Retinal pigment epithelial cell (primary cell): ENCODE measurements at regions not wholly inside any gene's neighbourhood (a gene's known extent, or its start where the extent isn't known, plus 50 kb on each side); places are given as distances from the start of the nearest gene placed in this dataset.

Experiments
- DNase-seq: peaks from one replicate; pipeline ENCODE4 v3.0.0-alpha.2; 2010; ENCODE audit warnings: low read depth
- H3K4me3 ChIP-seq: 2 replicates; pipeline ENCODE4 v1.5.1; 2011; ENCODE audit warnings: mild to moderate bottlenecking, low read length, control low read depth, moderate library complexity
- TF ChIP-seq, protein P1 (sequence below): conservative IDR thresholded peaks from 2 replicates; pipeline ENCODE4 v1.5.1; 2011; ENCODE audit warnings: low read depth, low read length, control low read depth, inconsistent platforms

DNA sequence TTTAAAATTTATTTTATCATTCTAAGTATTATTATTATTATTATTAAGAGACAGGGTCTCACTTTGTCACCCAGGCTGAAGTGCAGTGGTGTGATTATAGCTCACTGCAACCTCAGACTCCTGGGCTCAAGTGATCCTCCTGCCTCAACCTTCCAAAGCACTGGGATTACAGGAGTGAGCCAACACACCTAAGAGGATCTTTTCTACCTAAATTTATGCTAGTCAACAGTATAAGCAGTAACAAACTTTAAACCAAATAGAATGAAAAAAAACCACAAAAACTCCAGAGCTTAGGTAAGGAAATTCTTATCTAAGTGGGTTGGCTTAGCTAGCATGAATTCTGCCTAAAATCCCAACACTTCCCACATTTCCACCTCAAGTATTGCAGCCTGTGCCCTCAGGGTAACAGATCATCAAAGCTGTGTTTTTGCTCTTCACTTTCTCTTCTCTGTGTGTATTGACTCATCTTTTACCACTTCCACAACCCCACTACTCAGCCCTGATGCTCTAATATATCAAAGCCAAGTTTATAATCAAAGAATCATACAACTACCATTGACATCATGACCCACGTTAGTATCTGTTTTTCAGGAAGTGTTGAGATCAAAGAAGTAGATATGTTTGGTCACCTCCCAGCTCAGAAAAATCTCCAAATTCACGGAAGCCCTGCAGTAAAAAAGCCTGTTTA lies 93.7 kb upstream of the SPON1 start:
- no peak for DNase-seq
- no peak overlapping the region for H3K4me3 ChIP-seq
- TF ChIP-seq, protein P1, sequence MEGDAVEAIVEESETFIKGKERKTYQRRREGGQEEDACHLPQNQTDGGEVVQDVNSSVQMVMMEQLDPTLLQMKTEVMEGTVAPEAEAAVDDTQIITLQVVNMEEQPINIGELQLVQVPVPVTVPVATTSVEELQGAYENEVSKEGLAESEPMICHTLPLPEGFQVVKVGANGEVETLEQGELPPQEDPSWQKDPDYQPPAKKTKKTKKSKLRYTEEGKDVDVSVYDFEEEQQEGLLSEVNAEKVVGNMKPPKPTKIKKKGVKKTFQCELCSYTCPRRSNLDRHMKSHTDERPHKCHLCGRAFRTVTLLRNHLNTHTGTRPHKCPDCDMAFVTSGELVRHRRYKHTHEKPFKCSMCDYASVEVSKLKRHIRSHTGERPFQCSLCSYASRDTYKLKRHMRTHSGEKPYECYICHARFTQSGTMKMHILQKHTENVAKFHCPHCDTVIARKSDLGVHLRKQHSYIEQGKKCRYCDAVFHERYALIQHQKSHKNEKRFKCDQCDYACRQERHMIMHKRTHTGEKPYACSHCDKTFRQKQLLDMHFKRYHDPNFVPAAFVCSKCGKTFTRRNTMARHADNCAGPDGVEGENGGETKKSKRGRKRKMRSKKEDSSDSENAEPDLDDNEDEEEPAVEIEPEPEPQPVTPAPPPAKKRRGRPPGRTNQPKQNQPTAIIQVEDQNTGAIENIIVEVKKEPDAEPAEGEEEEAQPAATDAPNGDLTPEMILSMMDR, result no peak

DNA sequence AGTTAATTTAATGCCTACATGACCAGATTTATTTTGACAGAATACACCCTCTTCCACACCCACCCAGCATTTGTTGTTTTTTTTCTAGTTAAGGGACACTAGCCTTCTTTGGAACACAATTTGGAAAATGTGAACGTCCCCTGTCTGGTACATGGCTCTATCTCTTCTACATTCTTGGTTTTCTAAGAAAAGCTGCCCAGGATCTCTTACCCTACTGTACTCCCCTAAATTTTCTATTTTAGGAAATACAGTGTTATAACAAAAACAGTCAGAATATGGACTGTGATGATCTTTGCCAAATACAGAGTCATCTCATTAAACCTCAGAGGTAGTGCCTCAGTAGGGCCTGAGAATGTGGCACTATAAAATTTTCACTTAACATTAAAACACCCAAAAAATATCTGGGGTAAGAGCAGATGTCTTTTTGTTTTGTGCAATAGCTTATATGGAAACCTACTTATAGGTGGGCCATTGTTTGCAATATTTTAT lies 93.1 kb upstream of the SPON1 start:
- TF ChIP-seq, protein P1, result no peak
- H3K4me3 ChIP-seq, result no peak overlapping the region
- DNase-seq, result no peak

DNA sequence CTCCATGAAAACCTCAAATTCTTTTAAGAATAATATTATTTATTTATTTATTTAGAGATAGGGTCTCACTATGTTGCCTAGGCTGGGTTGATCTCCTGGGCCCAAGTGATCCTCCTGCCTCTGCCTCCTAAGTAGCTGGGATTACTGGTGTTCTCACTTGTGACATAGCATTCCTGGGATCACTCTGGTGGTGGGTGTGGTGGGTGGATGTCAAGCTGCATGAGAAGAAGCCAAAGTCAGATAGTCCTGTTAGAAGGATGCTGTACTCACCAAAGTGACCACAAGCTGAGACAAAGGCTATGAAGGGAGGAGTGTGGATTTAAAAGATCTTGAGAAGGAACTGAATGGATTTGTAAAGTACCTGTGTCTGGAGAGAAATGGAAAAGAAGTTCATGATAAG lies 87.9 kb upstream of the SPON1 start:
- no peak for DNase-seq
- H3K4me3 ChIP-seq, result no peak overlapping the region
- TF ChIP-seq, protein P1, result no peak

DNA sequence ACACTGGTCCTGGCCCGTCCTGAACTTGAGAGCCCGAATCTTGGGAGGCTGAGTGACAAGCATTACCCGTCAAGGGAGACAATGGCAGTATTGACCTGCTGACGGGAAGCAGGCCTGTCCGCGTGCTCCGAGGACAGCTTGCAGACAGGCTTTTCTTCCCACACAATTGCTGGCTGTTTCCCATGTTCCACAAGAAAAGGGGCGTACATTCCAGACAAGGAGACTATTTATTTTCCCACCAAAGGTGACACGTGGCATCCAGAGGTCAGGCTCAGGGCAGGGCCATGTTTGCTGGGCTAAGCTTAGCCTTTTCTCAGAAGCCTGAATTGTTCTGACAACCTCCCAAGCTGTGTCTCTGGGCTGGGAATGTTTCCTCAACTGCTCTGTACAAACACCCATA lies 86.9 kb upstream of the SPON1 start:
- no peak overlapping the region for H3K4me3 ChIP-seq
- no peak for DNase-seq
- TF ChIP-seq, protein P1, result no peak

DNA sequence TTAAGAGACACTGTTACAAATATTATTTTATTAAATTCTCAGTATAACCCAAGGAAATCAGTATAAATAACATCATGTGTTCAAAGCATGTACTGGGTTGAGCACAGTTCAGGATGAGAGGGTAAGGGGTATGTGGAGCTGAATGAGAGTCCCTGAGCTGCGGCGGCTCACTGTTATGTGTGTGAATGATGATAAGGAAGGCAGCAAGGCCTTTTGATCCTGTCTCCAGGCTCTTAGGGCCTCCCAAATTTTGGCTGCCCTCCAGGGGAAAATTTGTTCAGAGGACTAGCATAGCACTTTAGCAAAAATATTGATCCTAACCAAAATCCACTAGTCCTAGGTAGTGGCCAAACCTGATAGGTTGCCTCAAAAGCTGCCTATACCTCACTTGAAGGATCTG lies 86.1 kb upstream of the SPON1 start:
- no peak for DNase-seq
- no peak overlapping the region for H3K4me3 ChIP-seq
- TF ChIP-seq, protein P1, result no peak

DNA sequence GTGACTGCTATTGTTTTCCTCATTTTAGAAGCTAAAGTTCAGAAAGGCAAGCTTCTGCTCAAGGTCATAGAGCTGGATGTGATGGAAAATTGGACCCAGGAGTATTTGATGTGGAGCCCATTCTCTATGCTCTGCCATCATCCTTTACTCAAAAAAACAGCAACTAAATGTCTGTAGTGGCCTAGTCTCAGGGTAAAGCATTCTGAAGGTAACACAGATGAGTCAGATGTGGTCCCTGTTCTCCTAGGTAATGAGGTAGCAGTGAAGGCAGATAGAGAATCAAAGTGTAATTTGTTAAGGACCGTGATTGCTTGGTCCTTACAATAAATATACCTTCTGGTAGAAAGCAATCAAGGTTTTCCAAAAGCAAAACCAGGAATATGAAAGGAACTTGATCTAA lies 84.4 kb upstream of the SPON1 start:
- TF ChIP-seq, protein P1, result no peak
- H3K4me3 ChIP-seq, result no peak overlapping the region
- DNase-seq, result no peak

DNA sequence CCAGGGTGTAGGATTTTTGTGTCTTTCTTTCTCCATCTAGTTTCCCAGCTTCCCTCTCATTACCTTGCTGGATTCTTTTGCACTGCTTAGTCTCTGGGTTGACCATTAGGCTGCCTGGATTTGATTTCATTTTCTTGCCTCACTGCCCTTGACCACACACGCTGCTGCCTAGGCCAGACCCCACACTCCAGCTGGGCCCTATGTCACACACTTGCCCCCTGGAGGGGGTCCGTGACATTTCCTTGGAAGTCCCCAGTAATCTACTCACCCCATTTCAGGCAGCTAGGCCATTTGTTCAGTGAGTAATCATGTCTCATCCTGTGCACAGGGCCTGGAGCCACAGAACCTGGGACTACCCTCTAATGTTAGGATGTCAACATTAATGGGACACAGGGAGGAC lies 81.9 kb upstream of the SPON1 start:
- TF ChIP-seq, protein P1, result no peak
- no peak for DNase-seq
- H3K4me3 ChIP-seq, result no peak overlapping the region
